ENCODE measurements at regions not wholly inside any gene's neighbourhood (a gene's known extent, or its start where the extent isn't known, plus 50 kb on each side); places are given as distances from the start of the nearest gene placed in this dataset.
A peak's percentile ranks its signal among the peaks of the same experiment; 100 is the strongest.

DNA sequence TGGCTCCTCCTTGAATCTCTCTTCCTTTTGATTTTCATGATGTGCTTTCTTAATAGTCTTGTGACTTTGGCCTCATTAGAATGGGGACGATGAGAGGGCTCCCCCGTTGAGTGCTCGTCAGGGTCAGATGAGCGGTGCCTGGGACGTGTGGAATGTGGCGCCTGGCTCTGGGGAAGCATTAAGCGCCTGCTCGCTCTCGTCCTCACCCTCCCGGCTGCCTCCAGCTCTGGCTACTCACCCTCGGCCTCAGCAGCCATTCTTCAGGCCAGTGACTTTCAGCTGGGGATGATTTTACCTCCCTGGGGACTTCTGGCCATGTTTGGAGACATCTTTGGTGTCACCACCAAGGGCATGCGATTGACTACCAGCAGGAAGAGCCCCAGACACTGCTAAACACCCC is 69.7 kb downstream of the RPS6KA4 start:
- Mint-ChIP-seq H3K27me3 (ENCODE audit: insufficient read depth, unreplicated experiment) (no peaks in the 10 kb centered on the region), H3K36me3 (ENCODE audit: insufficient read depth, unreplicated experiment) (peaks cover 8% of the 10 kb centered on the region), H3K4me1 (ENCODE audit: low read depth, unreplicated experiment) (peaks cover 28% of the 10 kb centered on the region), H3K9me3 (ENCODE audit: unreplicated experiment) (no peaks in the 10 kb centered on the region), H3K27ac (ENCODE audit: unreplicated experiment) (peak overlapping the region; percentile 5), H3K4me3 (ENCODE audit: unreplicated experiment) (no peak overlapping the region)
- no TSS peak for BruUV-seq (replicated peaks)
- no peak for DNase-seq
- TF ChIP-seq, protein P1, sequence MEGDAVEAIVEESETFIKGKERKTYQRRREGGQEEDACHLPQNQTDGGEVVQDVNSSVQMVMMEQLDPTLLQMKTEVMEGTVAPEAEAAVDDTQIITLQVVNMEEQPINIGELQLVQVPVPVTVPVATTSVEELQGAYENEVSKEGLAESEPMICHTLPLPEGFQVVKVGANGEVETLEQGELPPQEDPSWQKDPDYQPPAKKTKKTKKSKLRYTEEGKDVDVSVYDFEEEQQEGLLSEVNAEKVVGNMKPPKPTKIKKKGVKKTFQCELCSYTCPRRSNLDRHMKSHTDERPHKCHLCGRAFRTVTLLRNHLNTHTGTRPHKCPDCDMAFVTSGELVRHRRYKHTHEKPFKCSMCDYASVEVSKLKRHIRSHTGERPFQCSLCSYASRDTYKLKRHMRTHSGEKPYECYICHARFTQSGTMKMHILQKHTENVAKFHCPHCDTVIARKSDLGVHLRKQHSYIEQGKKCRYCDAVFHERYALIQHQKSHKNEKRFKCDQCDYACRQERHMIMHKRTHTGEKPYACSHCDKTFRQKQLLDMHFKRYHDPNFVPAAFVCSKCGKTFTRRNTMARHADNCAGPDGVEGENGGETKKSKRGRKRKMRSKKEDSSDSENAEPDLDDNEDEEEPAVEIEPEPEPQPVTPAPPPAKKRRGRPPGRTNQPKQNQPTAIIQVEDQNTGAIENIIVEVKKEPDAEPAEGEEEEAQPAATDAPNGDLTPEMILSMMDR (IDR thresholded peaks at IDR 0.05; ENCODE audit: insufficient read depth in 1 of 2, low read depth in 1 of 2, low read length in 1 of 2, severe bottlenecking in 1 of 2, unreplicated experiment in 1 of 2): no peak
- intact Hi-C loops (cut with micrococcal nuclease; ENCODE audit: unreplicated experiment): no loop called here
- ChIA-PET POLR2A (no interaction called here), CTCF (no interaction called here)
- H3K27me3 ChIP-seq (replicated peaks; ENCODE audit: control insufficient read depth, insufficient read depth, low read length): no peaks in the 10 kb centered on the region
- no peak overlapping the region for H3K4me3 ChIP-seq (ENCODE audit: low read depth, low read length)
- no peaks in the 10 kb centered on the region for H3K36me3 ChIP-seq (ENCODE audit: control insufficient read depth, insufficient read depth, low read length)
- H3K9me3 ChIP-seq: no peaks in the 10 kb centered on the region
- H3K4me1 ChIP-seq: peaks cover 36% of the 10 kb centered on the region

DNA sequence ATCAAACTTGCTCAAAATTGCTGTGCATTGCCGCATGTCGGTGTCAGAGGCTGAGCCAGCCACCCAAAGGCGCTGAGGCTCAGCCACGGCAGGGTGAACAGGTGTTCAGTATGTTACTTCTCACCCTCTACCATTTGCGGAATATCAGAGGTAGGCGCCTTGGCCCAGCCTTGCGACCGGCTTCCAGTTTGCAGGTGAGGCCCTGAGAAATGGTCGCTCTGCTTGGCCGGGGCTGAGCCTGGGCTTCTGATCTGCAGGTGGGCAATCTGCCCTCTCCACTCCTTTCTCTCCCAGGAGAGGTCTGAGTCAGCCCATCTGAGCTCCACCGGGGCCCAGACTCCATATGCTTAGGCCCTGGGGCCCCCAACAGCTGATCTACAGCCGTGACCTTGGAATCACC is 71.0 kb downstream of the RPS6KA4 start:
- POLR2A ChIA-PET: no interaction called here
- peak overlapping the region; percentile 31 for H3K27ac Mint-ChIP-seq (ENCODE audit: unreplicated experiment)
- intact Hi-C loops (cut with micrococcal nuclease; ENCODE audit: unreplicated experiment): no loop called here
- BruUV-seq (replicated peaks): no TSS peak
- no peaks in the 10 kb centered on the region for H3K27me3 Mint-ChIP-seq (ENCODE audit: insufficient read depth, unreplicated experiment)
- CTCF ChIA-PET: interaction anchor here (1.2 to 2.0 kb wide), 2 partner anchors 75 to 112 kb away, joined by 4 to 8 read pairs; partner anchors contain the start of genes PRDX5 and TRMT112
- Histone ChIP-seq H3K27me3 (replicated peaks; ENCODE audit: control insufficient read depth, insufficient read depth, low read length) (no peaks in the 10 kb centered on the region), H3K4me3 (ENCODE audit: low read depth, low read length) (no peak overlapping the region), H3K9me3 (no peaks in the 10 kb centered on the region), H3K4me1 (peaks cover 36% of the 10 kb centered on the region), H3K36me3 (ENCODE audit: control insufficient read depth, insufficient read depth, low read length) (no peaks in the 10 kb centered on the region)
- peaks cover 23% of the 10 kb centered on the region for H3K4me1 Mint-ChIP-seq (ENCODE audit: low read depth, unreplicated experiment)
- H3K9me3 Mint-ChIP-seq (ENCODE audit: unreplicated experiment): no peaks in the 10 kb centered on the region
- DNase-seq: no peak
- H3K4me3 Mint-ChIP-seq (ENCODE audit: unreplicated experiment): no peak overlapping the region
- TF ChIP-seq, protein P1 (IDR thresholded peaks at IDR 0.05; ENCODE audit: insufficient read depth in 1 of 2, low read depth in 1 of 2, low read length in 1 of 2, severe bottlenecking in 1 of 2, unreplicated experiment in 1 of 2): no peak
- H3K36me3 Mint-ChIP-seq (ENCODE audit: insufficient read depth, unreplicated experiment): peaks cover 8% of the 10 kb centered on the region

DNA sequence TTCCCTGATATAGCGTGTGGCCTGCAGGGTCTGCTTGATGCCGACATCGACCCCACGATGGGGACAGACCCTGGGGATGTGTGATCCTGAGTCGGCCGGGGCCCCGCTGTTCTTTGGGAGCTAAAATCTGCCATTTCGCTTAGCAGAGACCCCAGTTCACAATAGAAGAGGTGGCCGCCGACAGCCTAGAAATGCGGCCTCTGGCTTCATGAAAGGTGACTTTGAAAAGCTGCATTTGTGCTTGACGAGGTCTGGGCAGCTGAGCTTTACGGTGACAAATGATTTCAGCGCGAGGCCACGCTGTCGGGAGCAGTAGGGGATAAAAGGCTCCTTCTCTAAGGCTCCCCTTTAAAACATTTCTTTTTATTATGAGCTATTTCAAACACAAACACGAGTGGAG is 71.7 kb downstream of the RPS6KA4 start:
- POLR2A ChIA-PET: interaction anchor here (0.8 to 1.1 kb wide), 2 partner anchors 19 to 23 kb away, joined by 4 read pairs; no protein-coding TSS in a partner anchor
- BruUV-seq (replicated peaks): no TSS peak
- no peak overlapping the region for H3K4me3 ChIP-seq (ENCODE audit: low read depth, low read length)
- no peaks in the 10 kb centered on the region for H3K27me3 Mint-ChIP-seq (ENCODE audit: insufficient read depth, unreplicated experiment)
- no peak for DNase-seq
- H3K36me3 Mint-ChIP-seq (ENCODE audit: insufficient read depth, unreplicated experiment): peaks cover 8% of the 10 kb centered on the region
- H3K36me3 ChIP-seq (ENCODE audit: control insufficient read depth, insufficient read depth, low read length): no peaks in the 10 kb centered on the region
- H3K9me3 Mint-ChIP-seq (ENCODE audit: unreplicated experiment): no peaks in the 10 kb centered on the region
- TF ChIP-seq, protein P1 (IDR thresholded peaks at IDR 0.05; ENCODE audit: insufficient read depth in 1 of 2, low read depth in 1 of 2, low read length in 1 of 2, severe bottlenecking in 1 of 2, unreplicated experiment in 1 of 2): no peak
- intact Hi-C loops (cut with micrococcal nuclease; ENCODE audit: unreplicated experiment): loop anchor here (1.0 kb wide), 1 partner anchor 24 kb away; no protein-coding TSS in a partner anchor
- CTCF ChIA-PET: interaction anchor here (0.9 to 2.2 kb wide), 6 partner anchors 18 to 113 kb away, joined by 3 to 15 read pairs (median 4); partner anchors contain the start of genes PRDX5 and TRMT112
- H3K27ac Mint-ChIP-seq (ENCODE audit: unreplicated experiment): peak overlapping the region; percentile 31
- peaks cover 23% of the 10 kb centered on the region for H3K4me1 Mint-ChIP-seq (ENCODE audit: low read depth, unreplicated experiment)
- peaks cover 36% of the 10 kb centered on the region for H3K4me1 ChIP-seq
- peak overlapping the region; percentile 37 for H3K4me3 Mint-ChIP-seq (ENCODE audit: unreplicated experiment)
- no peaks in the 10 kb centered on the region for H3K27me3 ChIP-seq (replicated peaks; ENCODE audit: control insufficient read depth, insufficient read depth, low read length)
- H3K9me3 ChIP-seq: no peaks in the 10 kb centered on the region

Data from Caco-2 (cell line).